PC-9 (cell line): ENCODE measurements at regions not wholly inside any gene's neighbourhood (a gene's known extent, or its start where the extent isn't known, plus 50 kb on each side); places are given as distances from the start of the nearest gene placed in this dataset.
"Not testable (repeated sequence)": the region's sequence is repeated elsewhere in the genome, so short reads cannot be mapped to it uniquely, and the experiment has no call there.

Experiments
- BruUV-seq: library from RNA; stranded (reverse); fragments of 400-500 nt; replicated peaks from 2 replicates; lab custom pipeline; 2021; lab: Mats Ljungman, UMichigan
- CTCF ChIA-PET: fragments of 300-600 bp; sonication (Branson Sonifier 250); formaldehyde crosslinking; loops from one replicate; lab custom pipeline; 2022; ENCODE audit warnings: antibody characterized with exemption; lab: Charles Lee
- POLR2A ChIA-PET: fragments of 300-600 bp; sonication (Branson Sonifier 250); formaldehyde crosslinking; loops from one replicate; lab custom pipeline; 2022; ENCODE audit warnings: antibody characterized with exemption; ENCODE audit not compliant: unreplicated experiment; lab: Charles Lee
- DNase-seq, 2 experiments: peaks; one replicate each; pipeline versions ENCODE4 v3.0.0 to v3.0.0-alpha.2; 2015 to 2022; ENCODE audit warnings: mixed read lengths in 1 of 2
- H2AFZ ChIP-seq: fragments of 200-600 bp; sonication (generic); 2 replicates; pipeline ENCODE4 v1.8.1; 2017; ENCODE audit warnings: antibody characterized with exemption
- H3F3A ChIP-seq: fragments of 200-600 bp; sonication (generic); 2 replicates; pipeline ENCODE4 v1.8.1; 2017; ENCODE audit warnings: antibody characterized with exemption, mild to moderate bottlenecking, low read depth; ENCODE audit not compliant: insufficient read depth
- H3K27ac ChIP-seq: fragments of 200-600 bp; sonication (generic); 2 replicates; pipeline ENCODE4 v1.6.1; 2016; ENCODE audit warnings: mixed run types
- H3K27me3 ChIP-seq: fragments of 200-600 bp; sonication (generic); 2 replicates; pipeline ENCODE4 v1.6.1; 2016; ENCODE audit warnings: low read depth, mixed run types; ENCODE audit not compliant: insufficient read depth
- H3K36me3 ChIP-seq: fragments of 200-600 bp; sonication (generic); 2 replicates; pipeline ENCODE4 v1.6.1; 2016; ENCODE audit warnings: low read depth, mixed run types
- H3K4me1 ChIP-seq: fragments of 200-600 bp; sonication (generic); replicated peaks from 2 replicates; pipeline ENCODE4 v1.6.1; 2016; ENCODE audit warnings: mixed run types; ENCODE audit not compliant: insufficient read depth
- H3K4me2 ChIP-seq: fragments of 200-600 bp; sonication (generic); 2 replicates; pipeline ENCODE4 v1.6.1; 2017; ENCODE audit warnings: mixed run types
- H3K4me3 ChIP-seq: fragments of 200-600 bp; sonication (generic); 2 replicates; pipeline ENCODE4 v1.6.1; 2016; ENCODE audit warnings: mixed run types
- H3K79me2 ChIP-seq: fragments of 200-600 bp; sonication (generic); 2 replicates; pipeline ENCODE4 v1.6.1; 2017; ENCODE audit warnings: low read depth, mixed run types
- H3K9me2 ChIP-seq: fragments of 200-600 bp; sonication (generic); 2 replicates; pipeline ENCODE4 v1.8.1; 2017; ENCODE audit warnings: mild to moderate bottlenecking; ENCODE audit not compliant: insufficient read depth
- H3K9me3 ChIP-seq: fragments of 200-600 bp; sonication (generic); 2 replicates; pipeline ENCODE4 v1.8.1; 2016; ENCODE audit warnings: low read depth; ENCODE audit not compliant: insufficient read depth
- H4K20me1 ChIP-seq: fragments of 200-600 bp; sonication (generic); 2 replicates; pipeline ENCODE4 v1.8.1; 2017; ENCODE audit not compliant: insufficient read depth
- CTCF ChIP-seq: fragments of 200-600 bp; sonication (generic); conservative IDR thresholded peaks from 2 replicates; pipeline ENCODE4 v1.6.1; 2017; ENCODE audit warnings: mixed run types, antibody characterized with exemption, mild to moderate bottlenecking, moderate library complexity
- EZH2 ChIP-seq: fragments of 200-600 bp; sonication (generic); IDR thresholded peaks from 2 replicates; pipeline ENCODE4 v1.8.0; 2017; ENCODE audit warnings: antibody characterized with exemption, low read depth
- intact Hi-C: fragments of 100-400 bp; cut with micrococcal nuclease; formaldehyde crosslinking; loops from one replicate; pipeline ENCODE4 v1.10.0; 2022; ENCODE audit not compliant: unreplicated experiment

- POLR2A ChIA-PET: no interaction called here
- BruUV-seq: no TSS peak
Measured at GRCh38 chr2:186382932-186383331, 103.1 kb upstream of the ZC3H15 start.

DNA sequence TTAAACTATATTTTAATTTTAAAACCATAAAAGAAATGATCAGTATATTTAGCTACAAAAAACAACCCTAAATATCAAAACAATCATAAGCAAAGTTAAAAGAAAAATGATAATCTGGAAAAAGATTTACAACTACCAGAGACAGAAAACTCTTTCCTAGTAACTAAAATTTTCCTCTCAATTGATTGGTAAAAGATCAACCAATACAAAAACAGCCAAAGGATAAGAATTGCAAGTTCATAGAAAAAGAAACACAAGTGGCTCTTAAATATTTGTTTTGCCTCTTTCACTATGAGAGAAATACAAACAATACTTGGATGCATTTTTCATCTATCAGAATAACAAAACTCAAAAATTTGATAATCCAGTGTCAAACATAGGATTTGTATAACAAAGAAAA, 101.8 kb upstream of the ZC3H15 start:
- no peak for TF ChIP-seq EZH2
- no peak for TF ChIP-seq CTCF
- Histone ChIP-seq H3K27ac (no peak overlapping the region), H3K9me3 (no peaks in the 10 kb centered on the region), H3K36me3 (no peaks in the 10 kb centered on the region), H3F3A (no peaks in the 10 kb centered on the region), H3K27me3 (no peaks in the 10 kb centered on the region), H4K20me1 (no peaks in the 10 kb centered on the region), H3K4me1 (no peaks in the 10 kb centered on the region), H3K79me2 (no peaks in the 10 kb centered on the region), H3K9me2 (no peaks in the 10 kb centered on the region), H3K4me3 (no peak overlapping the region), H2AFZ (no peak overlapping the region), H3K4me2 (no peak overlapping the region)
- no peak for DNase-seq
- POLR2A ChIA-PET: no interaction called here
- CTCF ChIA-PET: no interaction called here
- BruUV-seq: no TSS peak
- intact Hi-C loops: no loop called here

More at GRCh38 chr2:186382932-186383331, 103.1 kb upstream of the ZC3H15 start:
- no peaks in the 10 kb centered on the region for H3K79me2 ChIP-seq
- no peaks in the 10 kb centered on the region for H3K36me3 ChIP-seq
- CTCF ChIA-PET: no interaction called here
- intact Hi-C loops: no loop called here
- no peak overlapping the region for H3K4me2 ChIP-seq
- H3K9me3 ChIP-seq: no peaks in the 10 kb centered on the region
- no peak for TF ChIP-seq CTCF
- no peak for TF ChIP-seq EZH2
- H3F3A ChIP-seq: no peaks in the 10 kb centered on the region
- no peaks in the 10 kb centered on the region for H3K4me1 ChIP-seq
- H3K4me3 ChIP-seq: no peak overlapping the region
- H4K20me1 ChIP-seq: no peaks in the 10 kb centered on the region
- H3K27me3 ChIP-seq: no peaks in the 10 kb centered on the region
- H3K27ac ChIP-seq: no peak overlapping the region
- no peak for DNase-seq
- H2AFZ ChIP-seq: no peak overlapping the region
- H3K9me2 ChIP-seq: no peaks in the 10 kb centered on the region

- intact Hi-C loops, H3K9me3 ChIP-seq, CTCF ChIA-PET, BruUV-seq, H3K4me3 ChIP-seq, H3K27ac ChIP-seq, H4K20me1 ChIP-seq, H3K4me1 ChIP-seq, H2AFZ ChIP-seq, H3F3A ChIP-seq, H3K4me2 ChIP-seq, POLR2A ChIA-PET, H3K79me2 ChIP-seq, DNase-seq, H3K27me3 ChIP-seq, H3K9me2 ChIP-seq, H3K36me3 ChIP-seq: not testable (repeated sequence)
Measured at GRCh38 chr2:186385638-186386201, 100.3 kb upstream of the ZC3H15 start.

DNA sequence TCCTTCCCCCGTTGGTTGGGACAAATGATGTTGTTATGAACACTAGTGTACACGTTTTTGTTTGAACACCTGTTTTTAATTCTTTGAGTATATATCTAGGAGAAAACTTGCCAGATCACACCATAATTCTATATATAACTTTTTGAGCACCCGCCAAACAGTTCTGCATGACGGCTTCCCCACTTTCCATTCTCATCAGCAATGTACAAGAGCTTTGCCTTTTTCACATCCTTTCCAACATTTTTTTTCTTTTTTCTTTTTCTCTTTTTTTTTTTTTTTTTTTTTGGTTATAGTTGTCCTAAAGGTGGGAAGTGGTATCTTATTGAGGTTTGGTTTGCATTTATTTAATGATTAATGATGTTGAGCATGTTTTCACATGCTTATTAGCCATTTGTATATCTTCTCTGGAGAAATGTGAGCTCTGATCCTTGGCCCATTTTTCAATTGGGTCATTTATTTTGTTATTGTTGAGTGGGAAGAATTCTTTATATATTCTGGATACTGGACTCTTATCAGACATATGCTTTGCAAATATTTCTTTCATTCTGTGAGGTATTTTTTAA, 86.9 kb upstream of the ZC3H15 start:
- CTCF ChIA-PET: interaction anchor here (0.6 kb wide), 1 partner anchor 58 kb away, joined by 3 read pairs; no protein-coding TSS in a partner anchor

More for the DNA sequence above, 86.9 kb upstream of the ZC3H15 start:
- Histone ChIP-seq H3K4me2 (no peak overlapping the region), H3K27me3 (no peaks in the 10 kb centered on the region), H4K20me1 (no peaks in the 10 kb centered on the region), H3F3A (no peaks in the 10 kb centered on the region), H3K9me2 (no peaks in the 10 kb centered on the region), H3K9me3 (no peaks in the 10 kb centered on the region), H3K27ac (no peak overlapping the region), H2AFZ (no peak overlapping the region), H3K4me1 (no peaks in the 10 kb centered on the region), H3K4me3 (no peak overlapping the region), H3K36me3 (no peaks in the 10 kb centered on the region), H3K79me2 (no peaks in the 10 kb centered on the region)
- BruUV-seq: no TSS peak
- POLR2A ChIA-PET: no interaction called here
- intact Hi-C loops: no loop called here
- no peak for DNase-seq
- TF ChIP-seq EZH2 (no peak), CTCF (no peak)
